Hippocampal formation (tissue), 2 donors: ENCODE measurements at regions not wholly inside any gene's neighbourhood (a gene's known extent, or its start where the extent isn't known, plus 50 kb on each side); places are given as distances from the start of the nearest gene placed in this dataset.
"Not testable (repeated sequence)": the region's sequence is repeated elsewhere in the genome, so short reads cannot be mapped to it uniquely, and the experiment has no call there.

Experiments
- DNase-seq, 2 donors: peaks; one replicate each; lab custom pipeline; 2025; lab: John Stamatoyannopoulos, UW

GRCh38 chr2:161067846-161068350 lies 92.3 kb upstream of the TANK start:
- no peak for DNase-seq

- no peak for DNase-seq
Observed at GRCh38 chr2:161068670-161069069, 91.6 kb upstream of the TANK start.

- DNase-seq, result no peak
Observed at GRCh38 chr2:161070693-161071479, 89.3 kb upstream of the TANK start.

- not testable (repeated sequence) for DNase-seq
Observed at GRCh38 chr2:161072436-161072835, 87.8 kb upstream of the TANK start.

- DNase-seq, result no peak
Observed at GRCh38 chr2:161075701-161076100, 84.5 kb upstream of the TANK start.

- DNase-seq, result no peak
Observed at GRCh38 chr2:161076936-161077335, 83.3 kb upstream of the TANK start.

- DNase-seq, result peak in 1 of 2 donors; percentile 34
Observed at GRCh38 chr2:161077367-161078210, 82.6 kb upstream of the TANK start.

- no peak for DNase-seq
Observed at GRCh38 chr2:161078211-161078539, 82.1 kb upstream of the TANK start.

GRCh38 chr2:161085149-161085548 lies 75.1 kb upstream of the TANK start:
- DNase-seq, result no peak

- no peak for DNase-seq
Observed at GRCh38 chr2:161088658-161089350, 71.4 kb upstream of the TANK start.

- DNase-seq, result no peak
Observed at GRCh38 chr2:161090411-161090810, 69.8 kb upstream of the TANK start.

- DNase-seq, result no peak
Observed at GRCh38 chr2:161095314-161095713, 64.9 kb upstream of the TANK start.

- no peak for DNase-seq
Observed at GRCh38 chr2:161096336-161096735, 63.9 kb upstream of the TANK start.

GRCh38 chr2:161097157-161097556 lies 63.1 kb upstream of the TANK start:
- DNase-seq, result no peak

GRCh38 chr2:161100211-161100895 lies 59.9 kb upstream of the TANK start:
- DNase-seq, result no peak

GRCh38 chr2:161101406-161101805 lies 58.8 kb upstream of the TANK start:
- DNase-seq, result no peak

GRCh38 chr2:161102770-161103450 lies 57.3 kb upstream of the TANK start:
- DNase-seq, result no peak

- no peak for DNase-seq
Observed at GRCh38 chr2:161103451-161103831, 56.8 kb upstream of the TANK start.

- no peak for DNase-seq
Observed at GRCh38 chr2:161104054-161104553, 56.1 kb upstream of the TANK start.

GRCh38 chr2:161107265-161107664 lies 53.0 kb upstream of the TANK start:
- no peak for DNase-seq
